ENCODE measurements at regions not wholly inside any gene's neighbourhood (a gene's known extent, or its start where the extent isn't known, plus 50 kb on each side); places are given as distances from the start of the nearest gene placed in this dataset.
"Not testable (repeated sequence)": the region's sequence is repeated elsewhere in the genome, so short reads cannot be mapped to it uniquely, and the experiment has no call there.

- TF ChIP-seq, protein P1, sequence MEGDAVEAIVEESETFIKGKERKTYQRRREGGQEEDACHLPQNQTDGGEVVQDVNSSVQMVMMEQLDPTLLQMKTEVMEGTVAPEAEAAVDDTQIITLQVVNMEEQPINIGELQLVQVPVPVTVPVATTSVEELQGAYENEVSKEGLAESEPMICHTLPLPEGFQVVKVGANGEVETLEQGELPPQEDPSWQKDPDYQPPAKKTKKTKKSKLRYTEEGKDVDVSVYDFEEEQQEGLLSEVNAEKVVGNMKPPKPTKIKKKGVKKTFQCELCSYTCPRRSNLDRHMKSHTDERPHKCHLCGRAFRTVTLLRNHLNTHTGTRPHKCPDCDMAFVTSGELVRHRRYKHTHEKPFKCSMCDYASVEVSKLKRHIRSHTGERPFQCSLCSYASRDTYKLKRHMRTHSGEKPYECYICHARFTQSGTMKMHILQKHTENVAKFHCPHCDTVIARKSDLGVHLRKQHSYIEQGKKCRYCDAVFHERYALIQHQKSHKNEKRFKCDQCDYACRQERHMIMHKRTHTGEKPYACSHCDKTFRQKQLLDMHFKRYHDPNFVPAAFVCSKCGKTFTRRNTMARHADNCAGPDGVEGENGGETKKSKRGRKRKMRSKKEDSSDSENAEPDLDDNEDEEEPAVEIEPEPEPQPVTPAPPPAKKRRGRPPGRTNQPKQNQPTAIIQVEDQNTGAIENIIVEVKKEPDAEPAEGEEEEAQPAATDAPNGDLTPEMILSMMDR (IDR thresholded peaks at IDR 0.05) = no peak
- H3K9me3 Mint-ChIP-seq = no peaks in the 10 kb centered on the region
- H3K27me3 Mint-ChIP-seq (ENCODE audit: low read depth in 2 of 2) = no peaks in the 10 kb centered on the region
- no peaks in the 10 kb centered on the region for H3K27me3 ChIP-seq (ENCODE audit: control insufficient read depth, insufficient read depth, low read length)
- intact Hi-C loops (cut with micrococcal nuclease) = loop anchor here (1.0 to 5.0 kb wide), 5 partner anchors 26 to 92 kb away; partner anchors contain the start of gene RGS1
- peak overlapping the region; percentile 1 for H3K4me3 ChIP-seq (ENCODE audit: low read length)
- H3K36me3 ChIP-seq (ENCODE audit: control insufficient read depth, insufficient read depth, low read length) = no peaks in the 10 kb centered on the region
- peaks cover 59 to 65% of the 10 kb centered on the region in 2 donors for H3K4me1 Mint-ChIP-seq
- peak; percentile 25 to 94 for DNase-seq
- peak overlapping the region; percentile 77 for H3K27ac ChIP-seq (ENCODE audit: low read length)
- peak overlapping the region; percentile 80 for H3K4me3 Mint-ChIP-seq
- 2% methylated on average over 9 of the region's 11 CpGs for WGBS (ENCODE audit: insufficient coverage)
- H3K27ac Mint-ChIP-seq = peak overlapping the region; percentile 94 to 95
- H3K4me1 ChIP-seq (ENCODE audit: control insufficient read depth, insufficient read depth, low read length) = peaks cover 12% of the 10 kb centered on the region
- ATAC-seq = peak; percentile 85 to 94 (median 93)
- no peaks in the 10 kb centered on the region for H3K36me3 Mint-ChIP-seq
- H3K9me3 ChIP-seq (ENCODE audit: control insufficient read depth, insufficient read depth, low read length) = no peaks in the 10 kb centered on the region
These were observed 58.7 kb upstream of the RGS1 start for GRCh38 chr1:192516776-192517297.

DNA sequence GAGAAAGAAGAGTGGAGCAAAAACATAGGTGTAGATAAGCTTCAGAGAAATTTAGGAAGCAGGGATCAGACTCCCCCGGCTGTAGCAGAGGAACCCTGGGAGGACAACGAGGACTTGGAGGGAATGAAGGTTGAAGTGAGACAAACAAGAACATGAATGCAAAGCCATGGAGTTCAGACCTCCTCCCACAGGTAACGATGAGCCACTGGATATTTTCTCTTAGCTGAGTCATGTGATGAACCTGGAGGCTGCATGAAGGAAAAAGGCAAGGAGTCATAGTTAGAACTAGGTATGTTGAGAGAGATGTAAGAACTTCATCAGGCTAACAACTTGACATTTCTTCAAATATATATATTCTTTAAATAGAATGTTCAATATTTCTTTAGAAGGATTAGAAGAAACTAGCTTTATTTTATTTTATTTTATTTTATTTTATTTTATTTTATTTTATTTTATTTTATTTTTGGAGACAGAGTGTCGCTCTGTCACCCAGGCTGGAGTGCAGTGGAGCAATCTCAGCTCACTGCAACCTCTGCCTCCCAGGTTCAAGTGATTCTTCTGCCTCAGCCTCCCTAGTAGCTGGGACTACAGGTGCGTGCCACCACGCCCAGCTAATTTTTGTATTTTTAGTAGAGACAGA, 57.7 kb upstream of the RGS1 start:
- H3K27ac ChIP-seq (ENCODE audit: low read length) = peak overlapping the region; percentile 33
- WGBS (ENCODE audit: insufficient coverage) = 92% methylated on average over 6 of the region's 6 CpGs
- not testable (repeated sequence) for H3K36me3 ChIP-seq (ENCODE audit: control insufficient read depth, insufficient read depth, low read length); H3K27me3 Mint-ChIP-seq (ENCODE audit: low read depth in 2 of 2); H3K9me3 ChIP-seq (ENCODE audit: control insufficient read depth, insufficient read depth, low read length); H3K9me3 Mint-ChIP-seq; H3K4me3 ChIP-seq (ENCODE audit: low read length); H3K4me1 ChIP-seq (ENCODE audit: control insufficient read depth, insufficient read depth, low read length); H3K36me3 Mint-ChIP-seq; H3K4me3 Mint-ChIP-seq; ATAC-seq; H3K27me3 ChIP-seq (ENCODE audit: control insufficient read depth, insufficient read depth, low read length)
- Mint-ChIP-seq H3K4me1 (peaks cover 60 to 68% of the 10 kb centered on the region in 2 donors), H3K27ac (peak overlapping the region; percentile 94 to 95)
- intact Hi-C loops (cut with micrococcal nuclease) = loop anchor here (2.0 to 5.0 kb wide), 3 partner anchors 25 to 83 kb away; no protein-coding TSS in a partner anchor
- peak in 1 of 2 donors; percentile 26 for DNase-seq

GRCh38 chr1:192518700-192519099, 56.9 kb upstream of the RGS1 start:
- TF ChIP-seq, protein P1 (IDR thresholded peaks at IDR 0.05) = no peak
- intact Hi-C loops (cut with micrococcal nuclease) = loop anchor here (5.0 kb wide), 1 partner anchor 41 kb away; no protein-coding TSS in a partner anchor
- H3K27ac ChIP-seq (ENCODE audit: low read length) = no peak overlapping the region
- peaks cover 9% of the 10 kb centered on the region for H3K4me1 ChIP-seq (ENCODE audit: control insufficient read depth, insufficient read depth, low read length)
- H3K36me3 ChIP-seq (ENCODE audit: control insufficient read depth, insufficient read depth, low read length) = no peaks in the 10 kb centered on the region
- DNase-seq (no peak), ATAC-seq (no peak)
- Mint-ChIP-seq H3K4me1 (peaks cover 55 to 66% of the 10 kb centered on the region in 2 donors), H3K27me3 (ENCODE audit: low read depth in 2 of 2) (no peaks in the 10 kb centered on the region), H3K36me3 (no peaks in the 10 kb centered on the region), H3K4me3 (no peak overlapping the region), H3K9me3 (no peaks in the 10 kb centered on the region), H3K27ac (peak overlapping the region in 1 of 2 donors; percentile 26)
- H3K4me3 ChIP-seq (ENCODE audit: low read length) = no peak overlapping the region
- no peaks in the 10 kb centered on the region for H3K9me3 ChIP-seq (ENCODE audit: control insufficient read depth, insufficient read depth, low read length)
- no peaks in the 10 kb centered on the region for H3K27me3 ChIP-seq (ENCODE audit: control insufficient read depth, insufficient read depth, low read length)

DNA sequence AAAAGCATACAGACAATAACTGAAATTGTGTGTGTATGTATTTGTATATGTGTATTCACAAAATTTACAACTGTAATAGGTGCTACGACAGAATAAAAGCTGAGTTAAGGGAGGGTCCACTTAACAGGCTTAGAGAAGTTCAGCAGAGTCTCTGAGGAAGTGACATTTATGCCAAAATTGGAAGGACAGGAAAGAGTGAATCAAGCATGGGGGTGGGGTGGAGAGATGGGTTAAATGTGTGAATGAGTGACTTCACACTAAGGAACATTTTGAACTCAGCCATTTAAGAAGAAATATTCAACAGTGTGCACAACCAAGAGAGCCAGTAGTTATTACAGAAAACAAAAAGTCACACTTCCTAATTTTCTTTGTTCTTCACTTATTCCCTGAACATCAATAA, 53.8 kb upstream of the RGS1 start:
- TF ChIP-seq, protein P1 (IDR thresholded peaks at IDR 0.05) = no peak
- WGBS (ENCODE audit: insufficient coverage) = 9% methylated on average over 1 of the region's 1 CpG
- peaks cover 47 to 66% of the 10 kb centered on the region in 2 donors for H3K4me1 Mint-ChIP-seq
- H3K27ac Mint-ChIP-seq = peak overlapping the region; percentile 79 to 83
- peak overlapping the region; percentile 55 for H3K4me3 Mint-ChIP-seq
- no peaks in the 10 kb centered on the region for H3K9me3 Mint-ChIP-seq
- DNase-seq (peak in 1 of 2 donors; percentile 41), ATAC-seq (peak; percentile 55 to 66 (median 63))
- Histone ChIP-seq H3K4me1 (ENCODE audit: control insufficient read depth, insufficient read depth, low read length) (peaks cover 4% of the 10 kb centered on the region), H3K27ac (ENCODE audit: low read length) (peak overlapping the region; percentile 8), H3K9me3 (ENCODE audit: control insufficient read depth, insufficient read depth, low read length) (no peaks in the 10 kb centered on the region), H3K36me3 (ENCODE audit: control insufficient read depth, insufficient read depth, low read length) (no peaks in the 10 kb centered on the region), H3K27me3 (ENCODE audit: control insufficient read depth, insufficient read depth, low read length) (no peaks in the 10 kb centered on the region), H3K4me3 (ENCODE audit: low read length) (no peak overlapping the region)
- H3K36me3 Mint-ChIP-seq = no peaks in the 10 kb centered on the region
- no peaks in the 10 kb centered on the region for H3K27me3 Mint-ChIP-seq (ENCODE audit: low read depth in 2 of 2)
- intact Hi-C loops (cut with micrococcal nuclease) = loop anchor here (5.0 kb wide), 1 partner anchor 36 kb away; no protein-coding TSS in a partner anchor
